ENCODE measurements at regions not wholly inside any gene's neighbourhood (a gene's known extent, or its start where the extent isn't known, plus 50 kb on each side); places are given as distances from the start of the nearest gene placed in this dataset.

GRCh38 chr2:38129987-38130386, 54.0 kb upstream of the CYP1B1 start:
- no peak overlapping the region for H3K27ac ChIP-seq
- TF ChIP-seq CTCF (IDR thresholded peaks at IDR 0.05), result no peak
- H3K4me1 ChIP-seq, result no peaks in the 10 kb centered on the region
- no peaks in the 10 kb centered on the region for H3K27me3 ChIP-seq
- H3K36me3 ChIP-seq, result no peaks in the 10 kb centered on the region
- DNase-seq, result peak in 1 of 2 donors; percentile 37
- peaks cover 0 to 7% (median 0%) of the 10 kb centered on the region in 3 donors for H3K9me3 ChIP-seq
- H3K4me3 ChIP-seq, result no peak overlapping the region
- intact Hi-C loops (cut with DNase I; ENCODE audit: low total_unique reads), result no loop called here

GRCh38 chr2:38129481-38129880, 53.5 kb upstream of the CYP1B1 start:
- TF ChIP-seq CTCF (IDR thresholded peaks at IDR 0.05), result no peak
- no peak overlapping the region for H3K4me3 ChIP-seq
- intact Hi-C loops (cut with DNase I; ENCODE audit: low total_unique reads), result no loop called here

GRCh38 chr2:38128653-38129052, 52.7 kb upstream of the CYP1B1 start:
- no peak overlapping the region for H3K4me3 ChIP-seq
- H3K4me1 ChIP-seq, result no peaks in the 10 kb centered on the region
- H3K36me3 ChIP-seq, result no peaks in the 10 kb centered on the region
- H3K27me3 ChIP-seq, result no peaks in the 10 kb centered on the region
- peak in 1 of 2 donors; percentile 72 for DNase-seq
- TF ChIP-seq CTCF (IDR thresholded peaks at IDR 0.05), result no peak
- intact Hi-C loops (cut with DNase I; ENCODE audit: low total_unique reads), result no loop called here
- no peak overlapping the region for H3K27ac ChIP-seq
- H3K9me3 ChIP-seq, result peaks cover 0 to 7% (median 0%) of the 10 kb centered on the region in 3 donors

More at GRCh38 chr2:38129481-38129880, 53.5 kb upstream of the CYP1B1 start:
- DNase-seq, result no peak
- H3K27me3 ChIP-seq, result no peaks in the 10 kb centered on the region
- no peaks in the 10 kb centered on the region for H3K36me3 ChIP-seq
- H3K4me1 ChIP-seq, result no peaks in the 10 kb centered on the region
- H3K27ac ChIP-seq, result no peak overlapping the region
- peaks cover 0 to 7% (median 0%) of the 10 kb centered on the region in 3 donors for H3K9me3 ChIP-seq

GRCh38 chr2:38127277-38127676, 51.3 kb upstream of the CYP1B1 start:
- no peaks in the 10 kb centered on the region for H3K27me3 ChIP-seq
- TF ChIP-seq CTCF (IDR thresholded peaks at IDR 0.05), result no peak
- DNase-seq, result no peak
- H3K36me3 ChIP-seq, result no peaks in the 10 kb centered on the region
- no peak overlapping the region for H3K27ac ChIP-seq
- H3K9me3 ChIP-seq, result peaks cover 0 to 7% (median 0%) of the 10 kb centered on the region in 3 donors
- peaks cover 0 to 5% (median 2%) of the 10 kb centered on the region in 4 donors for H3K4me1 ChIP-seq
- intact Hi-C loops (cut with DNase I; ENCODE audit: low total_unique reads), result no loop called here
- H3K4me3 ChIP-seq, result no peak overlapping the region

GRCh38 chr2:38125842-38126241, 49.9 kb upstream of the CYP1B1 start:
- no peak overlapping the region for H3K4me3 ChIP-seq
- peaks cover 0 to 11% (median 3%) of the 10 kb centered on the region in 4 donors for H3K4me1 ChIP-seq
- H3K36me3 ChIP-seq, result no peaks in the 10 kb centered on the region
- no peak overlapping the region for H3K27ac ChIP-seq
- no peak for TF ChIP-seq CTCF (IDR thresholded peaks at IDR 0.05)
- intact Hi-C loops (cut with DNase I; ENCODE audit: low total_unique reads), result no loop called here
- H3K27me3 ChIP-seq, result no peaks in the 10 kb centered on the region
- DNase-seq, result no peak
- peaks cover 0 to 7% (median 0%) of the 10 kb centered on the region in 3 donors for H3K9me3 ChIP-seq
